ENCODE measurements at regions not wholly inside any gene's neighbourhood (a gene's known extent, or its start where the extent isn't known, plus 50 kb on each side); places are given as distances from the start of the nearest gene placed in this dataset.
"Not testable (repeated sequence)": the region's sequence is repeated elsewhere in the genome, so short reads cannot be mapped to it uniquely, and the experiment has no call there.

- in situ Hi-C loops (cut with MboI; ENCODE audit: low sequenced_read_pairs): no loop called here
These were observed 616.6 kb downstream of the IRS1 start for GRCh38 chr2:226183033-226183432.

DNA sequence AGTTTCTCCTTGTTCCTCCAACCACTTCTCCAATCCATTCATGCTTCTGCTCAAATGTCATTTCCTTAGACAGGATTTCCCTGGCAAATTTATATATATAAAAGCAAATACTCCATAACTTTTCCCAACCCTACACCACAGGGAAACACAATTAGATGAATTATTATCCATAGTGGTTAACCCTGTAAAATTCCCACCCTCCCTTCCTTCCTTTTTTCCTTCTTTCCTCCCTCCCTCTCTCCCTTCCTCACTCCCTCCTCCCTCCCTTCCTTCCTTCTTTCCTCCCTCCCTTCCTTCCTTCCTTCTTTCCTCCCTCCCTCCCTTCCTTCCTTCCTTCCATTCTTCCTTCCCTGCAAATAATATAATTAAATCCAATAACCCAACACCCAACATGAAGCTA lies 617.7 kb downstream of the IRS1 start:
- in situ Hi-C loops (cut with MboI; ENCODE audit: low sequenced_read_pairs): no loop called here

GRCh38 chr2:226180281-226180884 lies 619.2 kb downstream of the IRS1 start:
- in situ Hi-C loops (cut with MboI; ENCODE audit: low sequenced_read_pairs): no loop called here

DNA sequence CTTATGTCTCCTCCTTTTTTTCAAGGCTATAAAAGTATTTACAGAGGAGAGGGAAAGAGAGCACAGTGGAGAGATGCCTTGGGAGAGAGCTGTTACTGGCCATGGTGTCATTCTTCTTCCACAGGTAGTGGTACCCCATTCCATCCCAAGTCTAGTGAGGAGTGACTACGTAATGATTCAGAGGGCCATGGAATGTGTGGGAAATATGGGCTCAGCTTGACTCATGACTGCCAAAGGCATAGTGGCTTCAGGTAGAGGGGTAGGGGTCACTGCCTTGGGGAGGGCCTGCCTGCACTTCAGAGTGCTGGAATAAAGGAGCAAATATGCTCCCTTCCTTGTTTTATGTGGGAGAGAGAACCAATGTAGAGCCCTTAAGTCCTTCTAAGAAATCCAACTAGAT lies 620.6 kb downstream of the IRS1 start:
- in situ Hi-C loops (cut with MboI; ENCODE audit: low sequenced_read_pairs): no loop called here

- in situ Hi-C loops (cut with MboI; ENCODE audit: low sequenced_read_pairs): no loop called here
These were observed 623.2 kb downstream of the IRS1 start for GRCh38 chr2:226176283-226176984.

DNA sequence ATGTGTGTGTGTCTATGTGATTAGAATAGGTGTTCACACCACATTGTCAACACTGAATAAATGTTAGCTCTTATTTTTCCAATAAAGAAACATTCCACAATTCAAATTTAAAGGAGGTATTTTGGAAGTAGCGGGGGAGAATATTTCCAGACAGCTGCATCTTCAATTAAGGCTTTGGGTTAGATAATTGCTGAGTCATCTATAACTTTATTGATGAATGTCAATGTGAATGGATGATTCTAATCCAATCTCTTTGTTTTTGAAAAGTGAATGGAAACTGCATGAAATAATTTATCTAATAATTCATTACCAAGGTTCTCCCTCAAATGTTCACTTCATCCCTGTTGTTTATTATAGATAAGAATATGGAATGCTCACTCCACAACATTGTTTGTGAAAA lies 625.2 kb downstream of the IRS1 start:
- in situ Hi-C loops (cut with MboI; ENCODE audit: low sequenced_read_pairs): no loop called here

- in situ Hi-C loops (cut with MboI; ENCODE audit: low sequenced_read_pairs): no loop called here
These were observed 626.7 kb downstream of the IRS1 start for GRCh38 chr2:226172939-226173338.

GRCh38 chr2:226172309-226172708 lies 627.3 kb downstream of the IRS1 start:
- in situ Hi-C loops (cut with MboI; ENCODE audit: low sequenced_read_pairs): no loop called here

- in situ Hi-C loops (cut with MboI; ENCODE audit: low sequenced_read_pairs): no loop called here
These were observed 629.7 kb downstream of the IRS1 start for GRCh38 chr2:226169751-226170581.

- in situ Hi-C loops (cut with MboI; ENCODE audit: low sequenced_read_pairs): no loop called here
These were observed 631.0 kb downstream of the IRS1 start for GRCh38 chr2:226168496-226169160.

DNA sequence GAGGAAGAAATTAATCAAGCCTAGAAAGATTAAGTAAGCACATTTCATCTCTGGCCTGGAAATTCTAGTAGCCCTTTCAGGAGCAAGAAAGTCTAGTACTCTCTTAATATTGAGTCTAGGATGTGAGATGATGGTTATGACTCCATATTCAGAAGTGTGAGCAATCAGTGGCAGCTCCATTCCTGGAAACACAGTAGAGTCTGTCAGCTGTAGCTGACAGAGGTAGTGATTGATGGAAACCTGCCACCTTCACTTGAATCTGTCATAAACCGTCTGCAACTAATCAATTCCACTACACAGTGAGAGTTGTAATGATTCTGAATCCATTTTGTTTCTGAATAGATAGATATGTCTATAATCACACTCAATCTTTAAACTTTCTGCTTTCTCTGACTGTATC lies 635.1 kb downstream of the IRS1 start:
- in situ Hi-C loops (cut with MboI; ENCODE audit: low sequenced_read_pairs): no loop called here

DNA sequence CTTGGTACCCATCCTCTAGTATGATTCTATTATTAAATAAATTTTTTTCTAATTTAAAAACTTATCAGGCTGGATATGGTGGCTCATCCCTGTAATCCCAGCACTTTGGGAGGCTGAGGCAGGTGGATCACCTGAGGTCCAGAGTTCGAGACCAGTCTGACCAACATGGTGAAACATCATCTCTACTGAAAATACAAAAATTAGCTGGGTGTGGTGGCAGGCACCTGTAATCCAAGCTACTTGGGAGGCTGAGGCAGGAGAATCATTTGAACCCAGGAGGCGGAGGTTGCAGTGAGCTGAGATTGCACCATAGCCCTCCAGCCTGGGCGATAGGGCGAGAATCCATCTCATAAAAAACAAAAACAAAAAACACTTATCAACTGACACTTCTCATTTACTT lies 639.0 kb downstream of the IRS1 start:
- in situ Hi-C loops (cut with MboI; ENCODE audit: low sequenced_read_pairs): not testable (repeated sequence)

- in situ Hi-C loops (cut with MboI; ENCODE audit: low sequenced_read_pairs): no loop called here
These were observed 639.6 kb downstream of the IRS1 start for GRCh38 chr2:226159875-226160479.

GRCh38 chr2:226158940-226159339 lies 640.7 kb downstream of the IRS1 start:
- in situ Hi-C loops (cut with MboI; ENCODE audit: low sequenced_read_pairs): no loop called here

DNA sequence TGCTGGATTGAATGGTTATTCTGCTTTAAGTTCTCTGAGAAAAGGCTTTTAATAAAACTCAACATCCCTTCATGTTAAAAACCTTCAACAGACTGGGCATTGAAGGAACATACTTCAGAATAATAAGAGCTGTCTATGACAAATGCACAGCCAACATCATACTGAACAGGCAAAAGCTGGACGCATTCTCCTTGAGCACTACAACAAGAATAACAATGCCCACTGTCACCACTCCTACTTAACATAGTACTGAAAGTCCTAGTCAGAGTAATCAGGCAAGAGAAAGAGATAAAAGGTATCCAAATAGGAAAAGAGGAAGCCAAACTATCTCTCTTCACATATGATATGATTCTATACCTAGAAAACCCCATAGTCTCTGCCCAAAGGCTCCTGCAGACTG lies 641.4 kb downstream of the IRS1 start:
- in situ Hi-C loops (cut with MboI; ENCODE audit: low sequenced_read_pairs): no loop called here

DNA sequence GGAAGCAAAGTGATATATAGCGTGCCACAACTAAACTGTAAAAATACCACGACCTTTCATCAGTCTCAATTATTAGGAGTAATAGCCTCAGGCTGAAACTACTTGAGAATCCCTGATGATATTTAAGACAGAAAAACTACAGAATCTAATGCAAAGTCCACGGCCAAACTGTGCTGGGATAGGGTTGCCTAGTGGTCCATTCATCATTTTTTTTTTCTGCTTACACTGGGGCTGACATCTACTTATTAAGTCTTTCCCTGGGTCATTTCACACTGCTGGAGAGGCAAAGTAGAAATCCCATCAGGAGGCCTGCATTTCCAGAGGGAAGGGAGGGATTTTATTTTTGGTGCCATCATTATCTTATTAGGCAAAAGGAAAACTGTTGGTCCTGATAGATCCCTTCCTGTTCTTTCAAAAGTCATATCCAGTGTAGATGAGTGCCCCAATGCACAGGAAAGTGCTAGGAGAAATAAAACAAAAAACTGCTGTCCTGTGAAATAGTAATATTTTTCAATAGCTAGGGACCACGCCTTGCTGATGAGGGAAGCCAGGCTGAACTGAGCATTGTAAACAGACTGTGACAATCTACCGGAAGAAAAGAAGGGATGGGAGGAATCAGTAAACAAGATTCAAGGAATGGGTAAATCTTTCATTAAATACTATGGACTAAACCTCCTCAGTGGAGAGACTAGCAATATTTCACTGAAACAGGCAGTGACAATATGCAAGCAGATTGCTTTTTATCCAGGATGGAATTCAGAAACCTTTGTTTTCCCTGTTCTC lies 644.3 kb downstream of the IRS1 start:
- in situ Hi-C loops (cut with MboI; ENCODE audit: low sequenced_read_pairs): no loop called here

DNA sequence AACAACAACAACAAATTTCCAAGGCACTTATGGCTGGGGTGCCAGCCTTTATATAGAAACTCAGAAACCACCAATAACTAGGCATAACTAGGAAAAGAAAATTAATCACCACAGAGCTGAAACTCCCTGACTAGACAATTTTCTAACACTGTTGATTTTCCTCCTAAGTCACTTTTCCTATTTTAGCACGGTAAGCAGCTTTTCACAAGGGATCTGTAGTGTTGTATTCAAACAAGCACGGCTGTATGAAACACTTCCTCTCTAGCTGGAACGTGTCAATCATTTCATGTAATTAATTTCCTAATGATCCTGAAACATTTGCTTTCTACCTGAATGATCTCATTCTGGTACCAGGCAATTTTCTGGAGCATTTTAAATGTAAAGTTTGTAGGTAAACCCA lies 645.0 kb downstream of the IRS1 start:
- in situ Hi-C loops (cut with MboI; ENCODE audit: low sequenced_read_pairs): no loop called here

DNA sequence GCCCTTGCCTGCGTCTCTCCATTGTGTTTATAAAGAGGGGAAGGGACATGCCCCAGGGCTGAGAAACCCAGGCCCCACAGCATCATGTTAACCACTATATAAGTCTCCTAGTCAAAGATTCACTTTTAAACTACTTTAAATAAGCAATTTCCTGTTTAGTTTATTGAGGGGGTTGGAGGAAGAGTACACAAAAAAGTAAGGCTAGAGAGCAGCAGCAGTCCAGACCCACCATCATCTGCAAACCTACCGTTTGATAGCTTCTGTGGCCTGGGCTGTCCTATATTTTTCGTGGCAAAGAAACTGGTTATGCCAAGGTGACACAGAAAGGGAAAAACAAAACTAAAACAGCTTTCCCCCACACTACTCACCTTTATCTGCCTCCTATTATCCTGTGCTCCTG lies 646.1 kb downstream of the IRS1 start:
- in situ Hi-C loops (cut with MboI; ENCODE audit: low sequenced_read_pairs): no loop called here

GRCh38 chr2:226151157-226151556 lies 648.5 kb downstream of the IRS1 start:
- in situ Hi-C loops (cut with MboI; ENCODE audit: low sequenced_read_pairs): no loop called here

DNA sequence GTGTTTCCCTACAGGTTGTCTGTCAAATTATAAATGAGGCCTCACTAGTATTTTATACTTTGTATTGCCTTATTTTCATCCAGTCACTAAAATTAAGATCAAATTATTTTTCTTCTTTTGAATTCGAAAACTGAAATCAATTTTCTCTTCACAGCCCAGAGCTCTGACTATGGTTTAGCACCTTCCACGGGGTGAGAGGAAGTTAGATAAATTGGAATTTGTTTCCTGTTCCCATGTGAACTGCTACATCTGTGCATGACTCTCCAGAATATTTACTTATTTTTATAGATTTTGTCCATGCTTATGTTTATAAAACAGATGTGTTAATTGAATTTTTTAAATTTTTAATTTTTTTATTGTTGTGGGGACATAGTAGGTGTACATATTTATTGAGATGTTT lies 656.5 kb downstream of the IRS1 start:
- in situ Hi-C loops (cut with MboI; ENCODE audit: low sequenced_read_pairs): no loop called here
